Hindlimb muscle (tissue), 1 donor: ENCODE measurements at regions not wholly inside any gene's neighbourhood (a gene's known extent, or its start where the extent isn't known, plus 50 kb on each side); places are given as distances from the start of the nearest gene placed in this dataset.
A peak's percentile ranks its signal among the peaks of the same experiment; 100 is the strongest.

Source experiments
- DNase-seq: peaks from one replicate; pipeline ENCODE4 v3.0.0-alpha.2; 2013

- DNase-seq: no peak
Observed at GRCh38 chr9:126556560-126557250, 57.0 kb upstream of the LMX1B start.

- peak; percentile 45 for DNase-seq
Observed at GRCh38 chr9:126558051-126558665, 55.6 kb upstream of the LMX1B start.

GRCh38 chr9:126559296-126559695 lies 54.4 kb upstream of the LMX1B start:
- DNase-seq: no peak

- DNase-seq: no peak
Observed at GRCh38 chr9:126561582-126561981, 52.1 kb upstream of the LMX1B start.

- DNase-seq: no peak
Observed at GRCh38 chr9:126563556-126563955, 50.2 kb upstream of the LMX1B start.
